ENCODE measurements at regions not wholly inside any gene's neighbourhood (a gene's known extent, or its start where the extent isn't known, plus 50 kb on each side); places are given as distances from the start of the nearest gene placed in this dataset.
A peak's percentile ranks its signal among the peaks of the same experiment; 100 is the strongest.
"Not testable (repeated sequence)": the region's sequence is repeated elsewhere in the genome, so short reads cannot be mapped to it uniquely, and the experiment has no call there.

- DNase-seq (ENCODE audit: low read depth), result no peak
Observed at GRCh38 chr6:139474145-139475108, 100.0 kb upstream of the CITED2 start.

- no peak for DNase-seq (ENCODE audit: low read depth)
Observed at GRCh38 chr6:139473731-139474130, 99.3 kb upstream of the CITED2 start.

- DNase-seq (ENCODE audit: low read depth), result no peak
Observed at GRCh38 chr6:139473231-139473701, 98.8 kb upstream of the CITED2 start.

GRCh38 chr6:139472351-139473015 lies 98.0 kb upstream of the CITED2 start:
- no peak for DNase-seq (ENCODE audit: low read depth)

- no peak for DNase-seq (ENCODE audit: low read depth)
Observed at GRCh38 chr6:139470997-139471396, 96.5 kb upstream of the CITED2 start.

GRCh38 chr6:139468178-139468819 lies 93.9 kb upstream of the CITED2 start:
- DNase-seq (ENCODE audit: low read depth), result no peak

GRCh38 chr6:139457476-139457875 lies 83.0 kb upstream of the CITED2 start:
- no peak for DNase-seq (ENCODE audit: low read depth)

- no peak for DNase-seq (ENCODE audit: low read depth)
Observed at GRCh38 chr6:139452148-139452876, 77.9 kb upstream of the CITED2 start.

GRCh38 chr6:139449611-139450000 lies 75.2 kb upstream of the CITED2 start:
- no peak for DNase-seq (ENCODE audit: low read depth)

GRCh38 chr6:139448998-139449610 lies 74.7 kb upstream of the CITED2 start:
- no peak for DNase-seq (ENCODE audit: low read depth)

- no peak for DNase-seq (ENCODE audit: low read depth)
Observed at GRCh38 chr6:139448051-139448649, 73.7 kb upstream of the CITED2 start.

GRCh38 chr6:139447656-139447975 lies 73.2 kb upstream of the CITED2 start:
- DNase-seq (ENCODE audit: low read depth), result no peak

GRCh38 chr6:139446768-139447655 lies 72.6 kb upstream of the CITED2 start:
- no peak for DNase-seq (ENCODE audit: low read depth)

- no peak for DNase-seq (ENCODE audit: low read depth)
Observed at GRCh38 chr6:139446138-139446715, 71.8 kb upstream of the CITED2 start.

- DNase-seq (ENCODE audit: low read depth), result not testable (repeated sequence)
Observed at GRCh38 chr6:139444273-139444787, 69.9 kb upstream of the CITED2 start.

GRCh38 chr6:139443231-139444112 lies 69.0 kb upstream of the CITED2 start:
- DNase-seq (ENCODE audit: low read depth), result no peak

- no peak for DNase-seq (ENCODE audit: low read depth)
Observed at GRCh38 chr6:139442188-139442671, 67.8 kb upstream of the CITED2 start.

- peak; percentile 65 for DNase-seq (ENCODE audit: low read depth)
Observed at GRCh38 chr6:139439349-139439748, 64.9 kb upstream of the CITED2 start.
